GM12864 (cell line): ENCODE measurements at regions not wholly inside any gene's neighbourhood (a gene's known extent, or its start where the extent isn't known, plus 50 kb on each side); places are given as distances from the start of the nearest gene placed in this dataset.

Source experiments
- DNase-seq: peaks from one replicate; pipeline ENCODE4 v3.0.0-alpha.2; 2011; ENCODE audit warnings: low read depth
- H3K4me3 ChIP-seq: 2 replicates; pipeline ENCODE4 v1.5.1; 2011; ENCODE audit warnings: mild to moderate bottlenecking, low read depth, low read length, control low read depth
- TF ChIP-seq, protein P1 (sequence below): IDR thresholded peaks from 2 replicates; pipeline ENCODE4 v1.5.1; 2011; ENCODE audit warnings: low read depth, mild to moderate bottlenecking, moderate library complexity, low read length, control low read depth, inconsistent platforms; ENCODE audit errors: missing control alignments

DNA sequence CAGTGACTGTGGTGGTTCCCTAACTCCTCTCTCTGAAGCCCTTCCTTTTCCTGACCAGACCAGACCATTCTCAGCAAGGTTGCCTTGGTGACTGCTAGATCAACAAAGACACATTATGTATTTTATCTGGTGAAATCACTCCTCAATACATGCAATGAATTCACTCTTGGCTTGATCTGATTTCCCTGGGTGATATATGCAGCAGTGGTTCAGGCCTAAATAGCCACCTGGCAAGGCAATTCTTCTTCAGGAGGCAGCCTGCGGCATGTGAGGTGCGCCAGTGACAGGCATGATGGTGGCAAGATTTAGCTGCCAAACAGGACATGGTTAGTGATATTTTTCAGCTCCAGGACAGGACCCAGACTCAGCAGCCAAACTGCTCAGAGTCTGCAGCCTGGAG, 350.3 kb upstream of the CCDC196 start:
- no peak overlapping the region for H3K4me3 ChIP-seq
- TF ChIP-seq, protein P1, sequence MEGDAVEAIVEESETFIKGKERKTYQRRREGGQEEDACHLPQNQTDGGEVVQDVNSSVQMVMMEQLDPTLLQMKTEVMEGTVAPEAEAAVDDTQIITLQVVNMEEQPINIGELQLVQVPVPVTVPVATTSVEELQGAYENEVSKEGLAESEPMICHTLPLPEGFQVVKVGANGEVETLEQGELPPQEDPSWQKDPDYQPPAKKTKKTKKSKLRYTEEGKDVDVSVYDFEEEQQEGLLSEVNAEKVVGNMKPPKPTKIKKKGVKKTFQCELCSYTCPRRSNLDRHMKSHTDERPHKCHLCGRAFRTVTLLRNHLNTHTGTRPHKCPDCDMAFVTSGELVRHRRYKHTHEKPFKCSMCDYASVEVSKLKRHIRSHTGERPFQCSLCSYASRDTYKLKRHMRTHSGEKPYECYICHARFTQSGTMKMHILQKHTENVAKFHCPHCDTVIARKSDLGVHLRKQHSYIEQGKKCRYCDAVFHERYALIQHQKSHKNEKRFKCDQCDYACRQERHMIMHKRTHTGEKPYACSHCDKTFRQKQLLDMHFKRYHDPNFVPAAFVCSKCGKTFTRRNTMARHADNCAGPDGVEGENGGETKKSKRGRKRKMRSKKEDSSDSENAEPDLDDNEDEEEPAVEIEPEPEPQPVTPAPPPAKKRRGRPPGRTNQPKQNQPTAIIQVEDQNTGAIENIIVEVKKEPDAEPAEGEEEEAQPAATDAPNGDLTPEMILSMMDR = no peak
- no peak for DNase-seq

DNA sequence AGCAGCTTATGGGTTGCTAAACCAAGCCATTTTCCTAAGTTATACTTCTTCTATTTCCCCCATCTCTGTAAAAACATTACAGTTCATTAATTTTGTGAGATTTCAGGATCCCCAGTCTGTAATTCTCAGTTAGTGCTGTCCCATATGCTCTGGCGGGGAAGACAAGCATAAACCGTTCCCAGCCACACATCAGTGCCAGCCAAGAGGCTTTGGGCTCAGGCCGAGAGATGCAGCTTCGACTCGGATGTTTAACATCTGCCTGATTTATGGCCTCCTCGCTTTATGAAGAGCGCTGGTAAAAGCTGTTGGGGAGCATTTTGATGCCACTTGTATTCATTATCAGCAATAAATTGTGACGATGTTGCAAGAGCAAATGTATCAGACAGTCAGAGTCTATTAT, 349.1 kb upstream of the CCDC196 start:
- no peak overlapping the region for H3K4me3 ChIP-seq
- TF ChIP-seq, protein P1 = no peak
- no peak for DNase-seq

DNA sequence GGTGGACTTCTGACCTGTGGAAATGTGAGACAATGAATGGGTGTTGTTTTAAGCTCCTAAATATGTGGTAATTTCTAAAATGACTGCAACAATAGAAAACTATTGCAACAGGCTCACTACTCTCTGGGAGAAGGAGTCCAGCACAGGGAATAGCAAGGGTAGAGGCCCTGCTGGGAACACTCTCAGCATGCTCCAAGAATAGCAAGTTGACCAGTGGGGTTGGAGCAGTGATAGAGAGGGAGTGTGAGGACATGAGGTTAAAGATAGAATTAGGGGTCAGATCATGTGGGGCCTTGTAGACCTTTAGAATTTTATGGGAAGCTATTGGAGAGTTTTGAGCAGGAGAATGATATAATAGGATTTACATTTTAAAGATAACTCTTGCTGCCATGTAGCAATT, 346.7 kb upstream of the CCDC196 start:
- H3K4me3 ChIP-seq = no peak overlapping the region
- no peak for DNase-seq
- TF ChIP-seq, protein P1 = no peak

DNA sequence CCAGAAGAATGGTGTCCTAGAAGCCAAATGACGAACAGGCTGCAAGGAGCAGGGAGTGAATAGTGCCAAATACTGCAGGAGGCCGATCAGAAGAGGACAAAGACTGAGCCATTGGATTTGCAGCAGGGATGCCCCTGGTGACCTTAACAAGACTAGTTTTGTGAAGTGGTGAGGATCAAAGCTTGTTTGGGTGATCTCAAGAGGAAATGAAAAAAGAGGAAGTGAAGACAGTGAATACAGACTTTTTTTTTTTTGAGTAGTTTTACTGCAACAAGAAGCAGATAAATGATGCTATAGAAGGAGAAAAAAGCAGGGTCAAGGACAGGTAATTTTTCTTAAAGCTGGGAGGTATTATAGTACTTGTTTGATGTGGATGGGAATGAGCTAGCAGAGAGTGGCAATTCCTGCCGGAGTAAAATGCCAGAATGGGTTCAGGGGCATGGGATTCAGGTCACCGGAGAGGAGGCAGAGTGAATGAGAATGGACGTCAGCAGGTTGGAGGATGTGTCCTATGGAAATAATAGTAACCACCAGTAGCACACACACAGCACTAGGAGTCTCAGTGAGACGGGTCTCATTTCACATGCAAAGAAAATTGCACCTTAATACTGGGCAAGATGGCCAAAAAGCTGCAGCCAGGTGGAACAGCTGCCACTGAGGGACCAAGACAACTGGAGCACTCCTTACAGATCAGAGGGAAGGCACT, 345.8 kb upstream of the CCDC196 start:
- peak; percentile 31 for DNase-seq
- no peak overlapping the region for H3K4me3 ChIP-seq
- TF ChIP-seq, protein P1 = no peak

DNA sequence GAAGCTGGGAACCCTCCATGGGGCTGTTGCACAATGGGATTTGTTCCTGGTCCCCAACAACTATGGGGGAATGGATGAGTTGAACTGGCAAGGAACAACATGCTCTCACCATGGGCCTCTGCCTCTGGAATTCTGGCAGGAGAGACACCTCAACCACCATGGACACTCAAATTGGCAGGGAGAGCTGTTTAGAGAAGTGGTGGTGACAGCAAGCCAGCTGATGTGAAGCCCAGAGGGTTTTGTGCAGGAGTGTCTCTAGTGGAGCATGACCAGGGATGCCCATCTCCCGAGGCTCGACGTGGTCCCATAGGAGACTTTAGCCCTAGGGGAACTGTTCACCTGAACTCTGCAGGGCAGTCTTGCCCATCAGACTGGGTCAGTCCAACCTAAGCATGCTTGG, 345.2 kb upstream of the CCDC196 start:
- TF ChIP-seq, protein P1 = no peak
- DNase-seq = no peak
- no peak overlapping the region for H3K4me3 ChIP-seq

DNA sequence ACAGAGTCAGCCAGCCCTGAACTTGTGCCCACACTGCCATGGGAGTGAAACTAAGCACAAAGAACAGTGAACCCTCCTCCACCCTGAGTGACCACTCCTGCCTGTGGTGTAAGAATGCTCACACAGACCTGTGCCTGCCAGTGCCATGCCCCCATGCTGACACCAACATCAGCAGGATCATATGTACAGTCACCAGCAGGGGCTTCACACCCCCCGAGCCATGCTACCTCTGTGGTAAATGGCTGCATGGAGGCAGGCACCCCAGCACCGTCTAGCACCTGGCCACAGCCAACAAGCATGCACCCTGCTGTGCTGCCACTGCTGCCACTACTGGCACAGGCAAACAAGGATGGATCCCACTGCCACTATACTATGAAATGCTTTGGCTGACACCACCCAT, 344.4 kb upstream of the CCDC196 start:
- TF ChIP-seq, protein P1 = no peak
- DNase-seq = no peak
- H3K4me3 ChIP-seq = no peak overlapping the region
